ENCODE measurements at regions not wholly inside any gene's neighbourhood (a gene's known extent, or its start where the extent isn't known, plus 50 kb on each side); places are given as distances from the start of the nearest gene placed in this dataset.

GRCh38 chr7:25815711-25816110 lies 336.3 kb upstream of the NFE2L3 start:
- no peak for DNase-seq (ENCODE audit: low read depth)

GRCh38 chr7:25820432-25821040 lies 331.5 kb upstream of the NFE2L3 start:
- no peak for DNase-seq (ENCODE audit: low read depth)

- no peak for DNase-seq (ENCODE audit: low read depth)
Measured at GRCh38 chr7:25821225-25821624, 330.8 kb upstream of the NFE2L3 start.

- no peak for DNase-seq (ENCODE audit: low read depth)
Measured at GRCh38 chr7:25822823-25823222, 329.2 kb upstream of the NFE2L3 start.

GRCh38 chr7:25823571-25823970 lies 328.4 kb upstream of the NFE2L3 start:
- no peak for DNase-seq (ENCODE audit: low read depth)

GRCh38 chr7:25828468-25828867 lies 323.5 kb upstream of the NFE2L3 start:
- no peak for DNase-seq (ENCODE audit: low read depth)

GRCh38 chr7:25829663-25830062 lies 322.3 kb upstream of the NFE2L3 start:
- no peak for DNase-seq (ENCODE audit: low read depth)

- DNase-seq (ENCODE audit: low read depth) = no peak
Measured at GRCh38 chr7:25830215-25830614, 321.8 kb upstream of the NFE2L3 start.

GRCh38 chr7:25831062-25831691 lies 320.8 kb upstream of the NFE2L3 start:
- DNase-seq (ENCODE audit: low read depth) = no peak

GRCh38 chr7:25831831-25832411 lies 320.1 kb upstream of the NFE2L3 start:
- DNase-seq (ENCODE audit: low read depth) = no peak

GRCh38 chr7:25832456-25832855 lies 319.5 kb upstream of the NFE2L3 start:
- no peak for DNase-seq (ENCODE audit: low read depth)

GRCh38 chr7:25832929-25833328 lies 319.1 kb upstream of the NFE2L3 start:
- no peak for DNase-seq (ENCODE audit: low read depth)

GRCh38 chr7:25834050-25834449 lies 317.9 kb upstream of the NFE2L3 start:
- no peak for DNase-seq (ENCODE audit: low read depth)

GRCh38 chr7:25835197-25835596 lies 316.8 kb upstream of the NFE2L3 start:
- DNase-seq (ENCODE audit: low read depth) = no peak

GRCh38 chr7:25839084-25839769 lies 312.8 kb upstream of the NFE2L3 start:
- DNase-seq (ENCODE audit: low read depth) = no peak

- no peak for DNase-seq (ENCODE audit: low read depth)
Measured at GRCh38 chr7:25840209-25840792, 311.7 kb upstream of the NFE2L3 start.

- no peak for DNase-seq (ENCODE audit: low read depth)
Measured at GRCh38 chr7:25841575-25841974, 310.4 kb upstream of the NFE2L3 start.

GRCh38 chr7:25842201-25842733 lies 309.7 kb upstream of the NFE2L3 start:
- DNase-seq (ENCODE audit: low read depth) = no peak

- DNase-seq (ENCODE audit: low read depth) = no peak
Measured at GRCh38 chr7:25843467-25843866, 308.5 kb upstream of the NFE2L3 start.

- DNase-seq (ENCODE audit: low read depth) = no peak
Measured at GRCh38 chr7:25844102-25844870, 307.7 kb upstream of the NFE2L3 start.

GRCh38 chr7:25845464-25845863 lies 306.5 kb upstream of the NFE2L3 start:
- DNase-seq (ENCODE audit: low read depth) = no peak

- DNase-seq (ENCODE audit: low read depth) = no peak
Measured at GRCh38 chr7:25846722-25847121, 305.3 kb upstream of the NFE2L3 start.

Data from stimulated activated CD8-positive, alpha-beta memory T cell treated with anti-CD3 and anti-CD28 coated beads, Interleukin-12 subunit alpha, Interleukin-12 subunit beta, amount 100 ng/mL, for 4 hours (primary cell).